HG02840 (cell line): ENCODE measurements at regions not wholly inside any gene's neighbourhood (a gene's known extent, or its start where the extent isn't known, plus 50 kb on each side); places are given as distances from the start of the nearest gene placed in this dataset.
"Not testable (repeated sequence)": the region's sequence is repeated elsewhere in the genome, so short reads cannot be mapped to it uniquely, and the experiment has no call there.

Experiments
- ATAC-seq: cut with Tn5 transposase; IDR thresholded peaks from one replicate; pipeline ENCODE4 v1.9.1; 2021; ENCODE audit warnings: mild to moderate bottlenecking, moderate library complexity, moderate number of reproducible peaks; ENCODE audit not compliant: unreplicated experiment, low FRiP score

GRCh38 chr21:6428498-6429092, 4092.8 kb upstream of the TPTE start:
- ATAC-seq, result not testable (repeated sequence)

GRCh38 chr21:6429924-6430323, 4091.5 kb upstream of the TPTE start:
- ATAC-seq, result not testable (repeated sequence)

- not testable (repeated sequence) for ATAC-seq
These were observed 4088.2 kb upstream of the TPTE start for GRCh38 chr21:6433149-6433548.

GRCh38 chr21:6436205-6436604, 4085.2 kb upstream of the TPTE start:
- ATAC-seq, result not testable (repeated sequence)

DNA sequence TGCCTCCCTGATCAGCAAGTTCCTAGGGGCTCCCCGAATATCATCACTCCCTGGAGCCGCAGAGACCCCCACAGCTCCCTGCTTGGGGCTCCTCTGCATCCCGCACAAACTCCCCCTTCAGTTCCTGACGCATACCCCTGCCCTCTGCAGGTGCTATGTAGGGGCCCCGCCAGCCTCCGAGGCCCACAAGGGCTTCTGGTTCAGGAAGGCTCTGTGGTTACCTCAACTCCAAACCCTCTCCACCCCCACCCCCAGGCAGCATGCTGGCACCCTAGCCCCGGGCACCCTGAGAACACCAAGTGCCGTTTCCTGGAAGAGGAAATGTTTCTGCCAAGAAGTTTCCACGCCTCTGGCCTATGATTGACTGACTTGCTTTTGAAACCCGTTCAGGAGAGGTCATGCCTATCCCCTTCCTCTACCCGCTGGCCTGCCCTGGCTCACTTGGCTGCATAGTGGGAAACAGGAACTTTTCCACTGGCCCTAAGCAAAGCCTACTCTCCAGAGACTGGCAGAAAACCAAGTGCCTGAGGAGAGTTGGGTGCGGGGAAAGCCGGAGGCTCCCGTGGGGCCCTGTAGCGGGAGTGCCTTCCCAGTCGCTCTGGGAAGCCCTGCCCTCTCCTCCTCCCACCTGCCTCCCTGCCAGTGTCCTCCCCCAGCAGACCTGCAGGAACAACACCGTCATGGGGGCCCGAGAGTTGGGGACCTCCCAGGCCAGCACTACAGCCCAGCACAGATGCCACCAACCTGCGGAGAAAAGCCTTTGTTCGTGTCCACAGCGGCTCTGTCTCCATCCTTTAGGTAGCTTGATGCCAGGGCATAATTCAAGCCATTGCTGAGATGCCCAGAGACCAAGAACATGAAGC, 4084.2 kb upstream of the TPTE start:
- not testable (repeated sequence) for ATAC-seq

GRCh38 chr21:6437834-6438187, 4083.6 kb upstream of the TPTE start:
- ATAC-seq, result not testable (repeated sequence)

- not testable (repeated sequence) for ATAC-seq
These were observed 4082.3 kb upstream of the TPTE start for GRCh38 chr21:6439058-6439457.

DNA sequence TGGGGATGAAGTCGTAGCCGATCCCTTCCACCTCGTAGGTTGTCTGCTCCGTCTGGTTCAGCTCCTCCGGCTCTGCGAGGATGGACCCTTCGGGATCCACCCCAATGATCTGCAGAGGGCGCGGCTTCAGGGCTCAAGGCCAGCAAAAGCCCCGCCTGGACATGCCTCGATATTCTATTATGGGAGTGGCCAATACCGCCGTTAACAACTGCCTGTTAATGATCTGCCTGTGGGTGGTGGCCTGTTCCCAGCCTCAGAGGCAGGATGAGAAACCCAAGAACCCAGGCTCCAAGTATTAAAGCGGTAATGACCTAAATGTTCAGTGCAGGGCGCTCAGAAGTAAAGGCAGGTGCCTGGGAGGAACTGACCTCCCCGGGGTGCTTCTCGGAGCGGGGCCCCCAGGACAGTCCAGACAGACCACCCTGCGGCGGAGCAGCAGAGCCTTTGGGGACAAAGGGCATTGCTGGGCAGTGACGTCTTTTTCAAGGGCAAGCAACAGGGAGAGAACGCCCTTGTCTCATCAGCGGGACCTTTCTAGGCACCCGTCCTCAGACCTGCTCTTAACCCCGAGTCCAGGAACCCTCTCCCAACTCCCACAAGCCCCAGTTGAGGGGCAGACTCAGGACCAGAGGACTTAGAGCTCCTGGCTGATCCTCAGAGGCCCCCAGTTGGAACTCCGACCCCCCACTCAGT, 4066.6 kb upstream of the TPTE start:
- not testable (repeated sequence) for ATAC-seq

DNA sequence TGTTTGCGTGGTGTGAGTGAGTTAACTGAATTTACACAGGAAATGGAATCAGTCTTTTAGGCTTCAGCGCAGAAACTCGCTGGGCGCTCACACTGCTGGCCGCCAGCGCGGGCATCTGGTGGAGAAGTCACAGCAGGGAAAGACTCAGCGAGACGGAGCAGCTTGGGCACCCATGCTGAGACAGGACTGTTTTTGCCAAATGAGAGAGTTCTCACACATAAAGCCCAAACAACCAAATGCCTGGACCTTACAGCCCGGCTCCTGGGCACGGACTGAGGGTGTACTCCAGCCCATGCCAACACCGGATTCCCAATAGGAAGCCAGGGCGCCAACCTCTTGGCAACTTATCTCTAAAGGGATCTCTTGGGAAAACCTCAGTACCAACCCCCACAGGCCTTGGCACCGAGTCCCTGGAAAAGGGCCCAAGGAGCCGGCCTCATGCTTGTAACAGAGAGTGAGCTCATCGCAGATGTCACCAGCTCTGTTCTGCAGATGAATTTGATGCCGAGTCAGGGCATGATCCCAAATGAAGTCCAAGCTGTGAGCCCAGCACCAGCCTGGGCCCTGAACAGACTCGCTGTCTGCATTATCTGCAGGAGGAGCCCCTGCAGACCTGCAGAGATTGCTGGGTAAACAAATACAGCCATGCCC, 4065.2 kb upstream of the TPTE start:
- not testable (repeated sequence) for ATAC-seq

- not testable (repeated sequence) for ATAC-seq
These were observed 4061.6 kb upstream of the TPTE start for GRCh38 chr21:6459761-6460160.

DNA sequence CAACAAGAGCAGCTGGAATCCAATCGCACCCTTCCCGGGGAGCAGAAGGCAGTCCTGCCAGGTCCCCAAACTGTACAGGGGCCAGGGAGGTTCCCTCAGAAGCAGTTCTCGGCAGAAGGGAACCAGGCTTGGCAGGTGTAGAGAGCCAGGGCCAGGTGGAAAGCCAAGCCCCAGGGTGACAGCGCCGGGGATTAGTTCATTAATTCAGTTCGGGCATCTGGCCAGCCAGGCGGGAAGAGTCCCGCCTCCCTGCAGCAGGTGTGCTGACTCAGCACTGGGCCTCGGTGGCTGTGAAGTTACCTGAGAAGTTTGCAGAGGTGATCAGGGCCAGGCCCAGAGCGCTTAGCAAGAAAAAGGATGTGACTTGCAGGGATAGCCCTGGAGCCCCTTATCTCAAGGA, 4060.0 kb upstream of the TPTE start:
- ATAC-seq, result not testable (repeated sequence)

GRCh38 chr21:6464419-6464818, 4057.0 kb upstream of the TPTE start:
- not testable (repeated sequence) for ATAC-seq

DNA sequence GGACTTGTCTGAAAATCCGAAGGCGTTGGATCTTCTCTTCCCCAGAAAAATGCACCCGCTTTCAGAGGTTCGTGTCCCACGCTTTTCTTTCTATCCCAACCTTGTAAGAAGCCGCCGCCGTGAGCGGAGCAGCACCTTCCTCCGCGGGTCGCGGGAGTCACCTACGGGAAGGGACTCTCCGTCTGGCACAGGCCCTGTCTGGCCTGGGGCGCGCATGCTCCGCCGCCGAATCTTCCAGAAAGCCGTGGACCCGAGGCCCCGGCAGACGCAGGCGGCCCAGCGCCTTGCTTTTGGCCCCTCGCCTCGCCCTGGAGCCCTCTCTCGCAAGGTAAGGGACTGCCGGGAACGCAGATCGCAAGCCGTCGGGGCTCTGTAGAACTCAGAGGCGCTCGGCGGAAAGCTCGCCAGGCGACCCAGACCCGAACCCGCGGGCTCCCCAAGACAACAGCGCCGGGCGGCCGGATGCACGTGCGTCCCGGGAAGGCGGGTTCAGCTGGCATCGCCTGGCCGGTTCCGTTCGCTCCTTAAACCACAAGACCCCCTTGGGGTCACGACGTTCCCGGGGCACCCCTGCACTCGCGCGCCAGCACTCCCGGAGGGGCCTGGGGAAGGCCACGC, 4055.2 kb upstream of the TPTE start:
- ATAC-seq, result not testable (repeated sequence)

DNA sequence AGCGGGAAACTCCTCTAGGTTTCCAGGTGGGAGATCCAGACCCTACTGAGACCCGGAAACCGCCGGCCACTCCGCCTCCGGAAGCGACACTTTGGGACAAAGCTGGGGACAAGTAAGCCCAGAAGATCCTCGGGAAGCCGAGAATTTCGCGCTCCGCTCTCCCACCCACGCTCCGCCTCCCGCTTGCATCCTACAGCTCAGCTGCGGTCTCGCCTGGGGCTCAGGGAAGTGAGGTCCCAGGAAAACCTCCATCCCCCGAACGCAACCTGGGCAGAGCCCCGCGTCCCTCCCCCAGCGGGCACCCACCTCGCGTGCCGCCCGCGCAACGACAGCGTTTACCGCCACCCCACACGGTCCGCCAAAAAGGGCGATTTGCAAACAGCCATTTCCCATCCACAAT, 4054.7 kb upstream of the TPTE start:
- not testable (repeated sequence) for ATAC-seq

GRCh38 chr21:6467189-6467774, 4054.1 kb upstream of the TPTE start:
- not testable (repeated sequence) for ATAC-seq

DNA sequence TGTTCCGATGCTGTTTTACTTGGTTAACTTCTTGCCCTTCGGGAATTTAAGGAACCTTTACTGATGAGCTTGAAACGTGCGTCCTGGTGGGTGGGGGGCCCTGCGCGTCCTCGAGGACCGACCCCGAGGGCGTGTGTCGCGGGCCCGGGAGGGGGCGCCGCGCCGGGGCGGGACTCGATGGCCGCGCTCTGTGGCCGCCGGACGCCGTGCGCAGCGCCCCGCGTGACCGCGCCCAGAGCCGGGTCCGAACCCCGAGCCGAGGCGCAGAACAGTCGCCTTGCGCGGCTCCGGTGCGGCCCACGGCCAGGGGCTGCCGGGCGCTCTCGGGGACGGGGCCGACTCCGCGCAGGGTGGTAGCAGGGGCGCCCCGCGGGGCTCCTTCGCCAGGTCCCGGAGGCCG, 4053.5 kb upstream of the TPTE start:
- not testable (repeated sequence) for ATAC-seq

DNA sequence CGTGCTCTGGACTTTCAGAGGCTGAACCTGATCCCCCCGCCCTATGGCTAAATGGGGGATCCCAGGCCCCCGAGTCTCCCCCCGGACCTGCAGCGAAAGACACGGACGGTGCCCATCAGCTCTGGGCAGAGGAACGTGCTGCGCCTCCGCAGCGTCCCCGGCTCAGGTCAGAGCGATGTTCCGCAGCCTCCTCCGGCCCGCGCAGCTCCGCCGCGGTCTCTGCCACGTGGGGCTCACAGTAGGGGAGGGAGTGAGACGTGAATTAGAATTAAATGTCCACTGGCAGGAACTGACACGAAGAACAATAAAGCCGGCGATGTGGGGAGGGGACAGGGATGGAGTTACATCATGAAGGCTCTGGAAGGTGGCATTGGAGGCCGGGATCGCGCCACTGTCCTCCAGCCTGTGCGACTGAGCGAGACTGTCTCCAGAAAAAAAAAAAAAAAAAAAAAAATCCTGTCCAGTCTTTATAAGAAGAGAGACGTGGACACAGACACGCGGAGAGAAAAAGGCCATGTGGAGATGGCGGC, 4053.0 kb upstream of the TPTE start:
- not testable (repeated sequence) for ATAC-seq

DNA sequence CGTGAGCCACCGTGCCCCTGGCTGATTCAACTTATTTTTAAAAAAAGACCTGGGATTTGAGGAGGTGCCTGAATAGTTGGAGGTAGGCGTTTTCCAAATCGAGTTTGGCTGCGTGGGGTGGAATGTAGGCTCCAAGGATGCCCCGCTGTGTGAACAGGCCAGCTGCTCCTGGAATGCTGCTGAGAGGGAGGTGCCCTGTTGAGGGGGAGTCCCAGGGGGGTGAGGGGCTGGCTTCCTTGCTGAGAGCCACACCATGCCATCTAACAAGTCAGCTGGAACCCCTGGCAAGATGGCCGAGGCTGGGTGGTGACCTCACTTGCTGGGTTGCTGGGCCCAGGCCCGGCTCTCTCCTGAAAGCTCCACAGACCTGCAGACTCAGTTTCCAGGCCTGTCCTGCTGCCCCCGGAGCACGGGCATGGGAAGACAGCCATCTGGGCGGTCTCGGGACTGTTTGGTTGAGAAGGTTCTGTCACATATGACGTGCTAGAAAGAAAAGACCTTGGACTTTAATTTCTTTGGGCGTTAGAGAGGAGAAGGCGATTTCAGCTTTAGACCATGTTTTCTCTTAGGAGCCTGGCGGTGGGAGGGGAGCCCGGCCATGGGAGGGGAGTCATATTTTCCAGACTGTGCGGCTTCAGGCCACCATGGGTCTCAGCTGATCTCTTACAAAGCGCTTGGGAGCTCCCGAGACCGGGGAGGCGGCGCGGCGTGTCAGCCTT, 4047.0 kb upstream of the TPTE start:
- ATAC-seq, result not testable (repeated sequence)

DNA sequence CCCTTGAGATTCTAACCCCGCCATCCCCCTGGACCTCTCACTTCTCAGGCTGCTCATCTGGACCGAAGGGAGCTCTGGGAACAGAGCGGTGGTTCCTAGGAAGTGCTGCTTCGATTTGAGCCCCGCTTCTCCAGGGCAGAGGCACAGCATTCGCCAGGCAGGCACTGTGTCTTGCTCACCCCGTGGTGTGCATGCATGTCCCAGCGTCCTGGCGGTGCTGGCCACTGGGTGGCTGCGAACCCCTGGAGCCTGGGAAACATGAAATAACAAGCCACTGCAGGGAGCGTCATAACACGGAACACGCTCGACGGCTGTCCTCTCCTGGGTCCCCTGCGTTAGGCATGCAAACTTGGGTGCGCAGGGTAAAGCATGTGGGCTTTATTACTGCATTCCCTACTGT, 4040.3 kb upstream of the TPTE start:
- ATAC-seq, result not testable (repeated sequence)
